GM18499 (cell line): ENCODE measurements at regions not wholly inside any gene's neighbourhood (a gene's known extent, or its start where the extent isn't known, plus 50 kb on each side); places are given as distances from the start of the nearest gene placed in this dataset.
"Not testable (repeated sequence)": the region's sequence is repeated elsewhere in the genome, so short reads cannot be mapped to it uniquely, and the experiment has no call there.

ENCODE experiments used
- ATAC-seq: cut with Tn5 transposase; IDR thresholded peaks from one replicate; pipeline ENCODE4 v1.9.1; 2021; ENCODE audit warnings: moderate number of reproducible peaks; ENCODE audit not compliant: insufficient read depth, unreplicated experiment

DNA sequence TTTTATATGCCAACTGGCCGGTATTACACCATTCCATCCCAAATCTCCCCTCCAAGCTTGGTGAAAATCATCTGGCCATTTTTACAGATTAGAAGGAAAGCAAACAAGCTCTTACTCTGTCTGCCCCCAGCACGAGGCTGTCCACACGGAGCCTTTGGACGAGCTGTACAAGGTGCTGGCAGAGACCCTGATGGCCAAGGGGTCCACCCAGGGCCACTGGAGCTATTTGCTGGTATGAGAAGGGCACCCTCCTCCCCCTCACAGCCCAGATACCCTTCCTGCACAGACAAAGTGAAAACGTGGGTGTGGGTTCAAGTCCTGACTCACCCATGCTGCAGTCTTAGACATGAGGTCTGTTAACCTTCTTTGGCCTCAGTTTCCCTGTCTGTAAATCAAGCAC is 84.9 kb upstream of the DRD5 start:
- ATAC-seq, result not testable (repeated sequence)

DNA sequence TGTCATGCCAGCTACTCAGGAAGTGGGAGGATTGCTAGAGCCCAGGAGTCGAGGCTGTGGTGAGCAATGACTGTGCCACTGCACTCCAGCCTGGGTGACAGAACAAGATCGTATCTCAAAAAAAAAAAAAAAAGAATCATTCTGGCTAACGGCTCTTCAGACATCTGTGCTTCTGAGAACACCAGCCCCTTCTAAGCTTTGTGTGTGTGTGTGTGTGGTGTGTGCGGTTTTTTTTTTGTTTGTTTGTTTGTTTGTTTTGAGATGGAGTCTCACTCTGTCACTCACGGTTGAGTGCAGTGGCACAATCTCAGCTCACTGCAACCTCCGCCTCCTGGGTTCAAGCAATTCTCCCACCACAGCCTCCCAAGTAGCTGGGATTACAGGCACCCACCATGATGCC is 79.4 kb upstream of the DRD5 start:
- ATAC-seq, result not testable (repeated sequence)

DNA sequence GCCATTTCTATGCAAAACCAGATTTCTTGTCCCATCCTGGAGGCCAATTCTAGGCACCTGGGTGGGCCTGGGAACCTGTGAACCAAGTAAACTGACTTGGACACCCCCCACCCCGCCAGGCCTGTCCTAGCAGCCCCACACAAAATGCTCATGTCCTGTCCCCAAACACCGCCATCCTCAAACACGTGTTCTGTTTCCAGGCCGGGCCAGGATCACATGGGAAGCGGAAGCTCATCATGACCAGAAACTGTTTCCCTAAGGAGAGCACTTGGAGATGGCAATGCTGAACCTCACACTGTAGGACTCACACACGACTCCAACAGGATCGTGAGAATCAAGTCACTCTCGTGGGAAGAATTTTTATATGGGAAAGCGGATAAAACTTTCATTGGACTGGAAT is 78.7 kb upstream of the DRD5 start:
- not testable (repeated sequence) for ATAC-seq

DNA sequence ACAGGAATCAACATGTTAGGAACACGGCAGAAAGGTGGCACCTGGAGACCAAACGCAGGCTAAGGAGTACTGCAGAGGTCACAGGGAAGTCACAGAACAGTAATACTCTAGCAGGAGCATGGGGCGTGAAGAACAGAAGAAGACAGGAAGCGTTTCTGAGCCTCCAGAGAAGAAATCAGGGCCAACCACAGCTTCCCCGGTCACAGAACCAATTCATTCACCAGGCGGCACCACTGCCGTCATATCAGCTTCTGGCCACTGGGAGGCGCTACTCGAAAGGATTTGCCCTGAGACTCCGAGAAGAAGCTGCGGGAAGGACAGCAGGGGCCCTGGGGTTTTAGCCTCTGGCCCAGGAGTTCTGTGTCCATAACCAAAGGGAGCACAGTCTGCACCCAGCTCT is 78.0 kb upstream of the DRD5 start:
- no peak for ATAC-seq

DNA sequence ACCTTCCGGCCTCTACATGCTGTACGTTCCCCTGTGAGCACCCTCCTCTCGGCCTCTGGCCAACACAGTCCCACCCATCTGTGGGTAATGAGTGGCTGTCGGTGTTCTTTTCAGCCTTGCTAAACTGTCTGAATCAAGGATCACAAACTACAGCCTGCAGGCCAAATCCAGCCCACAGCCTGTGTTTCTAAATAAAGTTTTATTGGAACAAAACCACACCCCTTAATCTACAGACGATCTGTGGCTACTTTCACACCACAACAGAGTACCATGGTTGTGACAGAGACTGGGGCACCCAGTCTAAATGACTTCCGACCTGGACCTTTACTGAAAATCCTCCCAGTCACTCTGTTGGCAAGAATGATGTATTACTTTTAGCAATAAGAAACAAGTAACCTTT is 77.3 kb upstream of the DRD5 start:
- ATAC-seq, result not testable (repeated sequence)

DNA sequence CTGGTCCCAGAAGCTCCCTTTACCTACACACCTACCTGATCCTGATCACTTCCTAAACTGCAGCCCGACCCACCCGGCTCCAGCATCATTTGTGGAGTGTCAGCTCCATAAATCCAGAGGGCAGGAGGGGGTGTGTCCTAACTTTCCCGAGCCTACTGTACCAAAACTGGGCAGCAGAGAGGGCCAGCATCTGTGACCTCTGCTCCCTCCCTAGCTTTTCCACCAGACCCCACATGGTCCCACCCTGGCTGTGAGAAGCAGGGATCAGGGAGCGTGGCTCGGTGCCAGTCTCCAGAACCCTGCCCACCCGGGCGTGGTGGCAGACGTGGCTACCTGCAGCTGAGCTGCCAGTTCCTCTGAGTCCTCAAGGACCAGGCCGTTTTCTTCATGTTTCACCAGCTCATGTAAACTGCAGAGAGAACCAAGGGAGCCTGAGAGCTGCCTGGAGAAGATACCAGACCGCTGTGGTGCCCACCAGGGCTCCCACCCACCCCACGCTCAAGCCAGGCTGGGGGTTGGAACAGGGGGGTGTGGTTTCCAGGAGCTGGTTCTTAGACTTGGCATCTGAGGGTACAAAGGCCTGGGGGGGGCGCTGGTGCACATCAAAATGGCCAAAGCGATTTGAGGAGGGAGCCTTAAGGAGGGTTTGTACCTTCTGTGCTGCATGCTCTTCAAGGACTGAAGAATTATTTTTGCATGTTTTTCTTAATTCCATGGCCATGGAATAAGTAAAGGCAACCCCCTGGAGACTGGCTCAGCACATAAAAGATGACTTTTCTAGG is 76.7 kb upstream of the DRD5 start:
- no peak for ATAC-seq

DNA sequence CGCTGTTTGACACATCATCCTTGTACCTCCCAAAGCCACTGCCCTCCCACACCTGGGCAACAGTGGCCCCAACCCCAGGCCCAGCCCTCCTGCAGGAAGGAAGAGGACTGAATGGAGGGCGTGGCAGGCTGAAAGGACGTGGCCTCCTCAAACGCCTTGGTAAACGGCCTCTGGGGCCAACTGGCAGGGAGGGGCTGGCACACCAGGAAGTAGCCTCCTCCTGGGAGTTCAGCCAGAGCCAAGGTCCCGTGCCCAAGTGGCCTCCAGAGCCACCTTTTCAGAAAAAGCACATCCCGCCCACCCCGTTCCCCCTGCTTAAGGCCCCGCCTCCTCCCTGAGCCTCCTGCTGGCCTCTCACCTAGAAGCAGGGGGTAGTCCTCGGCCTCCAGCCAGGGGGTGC is 74.2 kb upstream of the DRD5 start:
- ATAC-seq, result not testable (repeated sequence)

DNA sequence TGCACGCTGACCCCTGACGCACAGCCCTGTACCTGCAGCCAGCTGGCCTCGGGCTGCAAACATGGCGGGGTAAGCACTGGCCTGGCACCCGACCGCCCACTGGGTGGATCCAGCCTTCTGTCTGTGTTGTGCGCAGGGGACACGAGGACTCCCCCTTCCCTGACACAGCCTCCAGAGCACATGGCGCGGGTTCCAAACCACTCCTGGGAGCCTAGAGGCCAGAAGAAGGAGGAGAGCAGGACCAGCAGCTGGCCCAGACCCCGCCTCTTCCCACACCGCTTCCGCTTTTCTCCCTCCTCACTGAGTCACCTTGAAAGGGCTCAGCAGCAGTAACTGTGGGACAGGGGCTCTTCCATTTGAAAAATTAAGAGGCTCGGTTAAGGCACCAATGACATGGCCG is 73.5 kb upstream of the DRD5 start:
- ATAC-seq, result not testable (repeated sequence)

DNA sequence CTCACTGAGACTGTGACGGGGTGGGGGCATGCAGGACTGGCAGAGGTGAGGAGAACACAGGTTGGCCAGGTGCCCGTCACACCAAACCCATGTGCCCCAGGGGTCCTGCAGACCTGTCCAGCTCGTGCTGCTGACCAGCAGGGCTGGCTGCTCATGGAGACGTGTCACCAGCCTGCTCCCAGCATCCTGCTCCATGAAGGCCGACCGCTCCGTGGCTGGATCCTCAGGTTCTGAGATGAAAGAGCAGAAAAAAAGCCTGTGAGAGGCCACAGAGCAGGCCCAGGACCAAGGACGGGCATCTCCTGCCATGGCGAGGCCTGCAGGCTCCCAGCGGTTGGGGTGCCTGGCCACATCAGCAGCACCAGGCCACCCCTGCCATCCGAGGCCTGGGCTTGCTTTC is 71.7 kb upstream of the DRD5 start:
- no peak for ATAC-seq

DNA sequence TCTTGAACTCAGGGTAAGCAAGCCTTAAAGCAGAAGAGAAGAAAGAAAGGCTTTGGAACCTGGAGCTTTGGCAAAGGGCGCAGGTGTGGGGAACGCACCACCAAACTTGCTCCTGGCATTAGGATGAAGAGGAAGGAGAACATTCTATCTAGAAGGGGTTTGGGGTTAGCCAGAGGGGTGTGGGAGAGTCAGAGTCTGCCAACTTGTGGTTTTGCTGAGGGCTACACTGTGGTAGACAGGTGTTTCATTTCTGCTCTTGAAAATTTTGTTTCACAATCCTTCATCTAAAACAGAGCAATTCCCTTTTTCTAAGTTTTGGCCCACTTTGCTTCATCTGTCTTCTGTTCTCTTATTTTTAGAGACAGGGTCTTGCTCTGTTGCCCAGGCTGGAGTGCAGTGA is 66.2 kb upstream of the DRD5 start:
- ATAC-seq, result not testable (repeated sequence)

DNA sequence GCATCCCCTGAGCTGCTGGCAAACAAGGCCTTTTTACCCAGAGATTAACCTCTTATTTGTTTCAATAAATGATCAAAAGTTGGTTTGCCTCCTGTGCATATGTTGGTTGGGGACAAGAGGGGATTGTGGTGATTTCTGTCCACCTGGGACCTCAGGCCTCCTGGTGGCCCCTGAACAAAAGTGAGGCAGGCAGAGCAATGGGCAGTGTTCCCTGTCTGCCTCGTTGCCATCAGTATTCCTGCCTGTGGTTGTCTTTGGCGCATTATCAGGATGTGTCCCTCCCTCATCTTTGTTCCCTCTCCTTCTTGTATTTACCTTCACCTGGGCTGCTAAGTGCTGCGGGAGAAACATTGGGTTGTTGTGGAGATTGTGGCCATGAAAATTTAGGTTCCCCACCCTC is 65.3 kb upstream of the DRD5 start:
- no peak for ATAC-seq

DNA sequence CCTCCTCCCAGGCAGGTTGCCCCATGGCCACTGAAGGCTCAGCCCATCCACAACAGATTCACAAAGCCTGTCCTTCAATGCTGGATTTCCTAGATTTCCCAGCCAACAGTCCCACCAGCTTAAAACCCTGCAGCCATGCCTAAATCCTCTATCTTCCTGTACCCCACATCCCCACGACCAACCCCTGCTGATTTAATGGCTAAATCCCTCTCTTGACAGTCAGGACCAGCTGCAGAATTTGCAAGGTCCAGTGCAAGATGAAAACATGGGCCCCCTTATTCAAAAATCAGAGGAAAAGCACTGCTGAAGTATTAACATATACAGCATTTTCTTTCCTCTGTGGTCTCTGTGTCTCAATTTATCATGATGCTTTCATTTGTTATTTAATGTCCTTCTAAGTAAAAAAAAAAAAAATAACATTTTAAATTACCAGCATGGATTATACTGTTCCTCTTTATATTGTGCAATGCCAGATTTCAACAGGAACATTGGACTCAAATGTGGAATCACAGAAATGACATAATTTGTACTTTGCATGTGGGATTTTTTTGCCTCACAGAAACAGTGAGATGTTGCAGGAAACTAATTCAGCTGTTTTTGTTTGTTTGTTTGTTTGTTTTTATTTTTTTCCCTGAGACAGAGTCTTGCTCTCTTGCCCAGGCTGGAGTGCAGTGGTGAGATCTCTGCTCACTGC is 63.0 kb upstream of the DRD5 start:
- not testable (repeated sequence) for ATAC-seq

DNA sequence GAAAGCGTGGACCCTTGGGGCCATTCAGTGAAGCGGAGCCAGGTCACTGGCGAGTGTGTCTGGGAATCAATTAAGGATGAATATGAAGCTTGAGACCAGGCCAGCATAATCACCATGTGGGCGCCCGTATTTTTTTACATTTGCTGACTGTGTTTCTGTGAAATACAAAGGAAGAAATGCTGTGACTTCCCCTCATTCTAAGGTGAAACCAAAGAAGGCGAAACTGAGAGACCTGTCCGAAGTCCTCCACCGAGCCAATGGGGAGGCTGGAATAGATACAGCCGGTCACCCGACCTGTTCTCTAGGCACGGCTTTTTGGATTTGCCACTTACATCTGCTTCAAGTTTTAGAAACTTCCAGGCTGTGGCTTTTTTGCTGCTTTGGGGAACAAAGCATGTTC is 59.3 kb upstream of the DRD5 start:
- not testable (repeated sequence) for ATAC-seq
